OCI-LY1 (cell line): ENCODE measurements at regions not wholly inside any gene's neighbourhood (a gene's known extent, or its start where the extent isn't known, plus 50 kb on each side); places are given as distances from the start of the nearest gene placed in this dataset.

Experiments
- H2AFZ ChIP-seq: fragments of 200-600 bp; sonication (generic), shearing (Covaris generic); 2 replicates; pipeline ENCODE4 v1.6.0; 2014; ENCODE audit warnings: antibody characterized with exemption, mild to moderate bottlenecking, low read length
- H3F3A ChIP-seq: fragments of 200-600 bp; sonication (generic), shearing (Covaris generic); 2 replicates; pipeline ENCODE4 v1.6.0; 2014; ENCODE audit warnings: mild to moderate bottlenecking, antibody characterized with exemption, low read length, moderate library complexity; ENCODE audit not compliant: insufficient read depth
- H3K27ac ChIP-seq: fragments of 200-600 bp; sonication (generic); 2 replicates; pipeline ENCODE4 v1.5.1; 2014; ENCODE audit warnings: low read length, mixed run types, mild to moderate bottlenecking, low read depth; ENCODE audit not compliant: poor library complexity, severe bottlenecking
- H3K27me3 ChIP-seq: fragments of 200-600 bp; sonication (generic); 2 replicates; pipeline ENCODE4 v1.6.0; 2014; ENCODE audit warnings: antibody characterized with exemption, mild to moderate bottlenecking, low read length, moderate library complexity; ENCODE audit not compliant: insufficient read depth
- H3K36me3 ChIP-seq: fragments of 200-600 bp; sonication (generic); 2 replicates; pipeline ENCODE4 v1.6.1; 2014; ENCODE audit warnings: mild to moderate bottlenecking, antibody characterized with exemption, low read length, moderate library complexity, mixed read lengths; ENCODE audit not compliant: insufficient read depth
- H3K4me1 ChIP-seq: fragments of 200-600 bp; sonication (generic); 2 replicates; pipeline ENCODE4 v1.5.1; 2014; ENCODE audit warnings: mild to moderate bottlenecking, low read length, moderate library complexity; ENCODE audit not compliant: insufficient read depth, severe bottlenecking
- H3K4me2 ChIP-seq: fragments of 200-600 bp; sonication (generic), shearing (Covaris generic); 2 replicates; pipeline ENCODE4 v1.6.1; 2014; ENCODE audit warnings: low read length
- H3K4me3 ChIP-seq: fragments of 200-600 bp; sonication (generic); 2 replicates; pipeline ENCODE4 v1.5.1; 2014; ENCODE audit warnings: low read length, low read depth, mild to moderate bottlenecking, mixed read lengths; ENCODE audit not compliant: poor library complexity, severe bottlenecking
- H3K79me2 ChIP-seq: fragments of 200-600 bp; shearing (Covaris generic); 2 replicates; pipeline ENCODE4 v1.6.1; 2016; ENCODE audit warnings: mixed run types, low read length, mixed read lengths; ENCODE audit not compliant: insufficient read depth
- H3K9ac ChIP-seq: fragments of 200-600 bp; sonication (generic), shearing (Covaris generic); 2 replicates; pipeline ENCODE4 v1.6.1; 2014; ENCODE audit warnings: mild to moderate bottlenecking, low read length, mixed read lengths
- H3K9me2 ChIP-seq: fragments of 200-600 bp; sonication (generic), shearing (Covaris generic); 2 replicates; pipeline ENCODE4 v1.6.1; 2014; ENCODE audit warnings: low read depth, mild to moderate bottlenecking, low read length, mixed read lengths
- H3K9me3 ChIP-seq: fragments of 200-600 bp; shearing (Covaris generic); 2 replicates; pipeline ENCODE4 v1.6.1; 2014; ENCODE audit warnings: low read length, mixed read lengths
- H4K20me1 ChIP-seq: fragments of 200-600 bp; sonication (generic), shearing (Covaris generic); 2 replicates; pipeline ENCODE4 v1.6.0; 2016; ENCODE audit warnings: mild to moderate bottlenecking, low read length; ENCODE audit not compliant: insufficient read depth
- CTCF ChIP-seq: fragments of 200-600 bp; sonication (generic), shearing (Covaris generic); IDR thresholded peaks from 2 replicates; pipeline ENCODE4 v1.5.1; 2017; ENCODE audit warnings: mild to moderate bottlenecking, antibody characterized with exemption, low read length, moderate library complexity, mixed read lengths
- EZH2 ChIP-seq: fragments of 200-600 bp; sonication (generic), shearing (Covaris generic); IDR thresholded peaks from 2 replicates; pipeline ENCODE4 v1.8.0; 2017; ENCODE audit warnings: borderline replicate concordance, mixed run types, mild to moderate bottlenecking, antibody characterized with exemption, low read length, moderate library complexity, mixed read lengths

- no peaks in the 10 kb centered on the region for H3F3A ChIP-seq
- no peaks in the 10 kb centered on the region for H3K79me2 ChIP-seq
- H3K27ac ChIP-seq = no peak overlapping the region
- H3K4me3 ChIP-seq = no peak overlapping the region
- no peaks in the 10 kb centered on the region for H3K4me1 ChIP-seq
- no peak overlapping the region for H3K4me2 ChIP-seq
- TF ChIP-seq EZH2 (no peak), CTCF (no peak)
- H3K9me2 ChIP-seq = no peaks in the 10 kb centered on the region
- H2AFZ ChIP-seq = no peak overlapping the region
- no peaks in the 10 kb centered on the region for H3K27me3 ChIP-seq
- H3K9me3 ChIP-seq = no peaks in the 10 kb centered on the region
- H3K9ac ChIP-seq = no peak overlapping the region
- no peaks in the 10 kb centered on the region for H4K20me1 ChIP-seq
- no peaks in the 10 kb centered on the region for H3K36me3 ChIP-seq
Measured at GRCh38 chr17:13835151-13835550, 233.4 kb upstream of the HS3ST3A1 start.

DNA sequence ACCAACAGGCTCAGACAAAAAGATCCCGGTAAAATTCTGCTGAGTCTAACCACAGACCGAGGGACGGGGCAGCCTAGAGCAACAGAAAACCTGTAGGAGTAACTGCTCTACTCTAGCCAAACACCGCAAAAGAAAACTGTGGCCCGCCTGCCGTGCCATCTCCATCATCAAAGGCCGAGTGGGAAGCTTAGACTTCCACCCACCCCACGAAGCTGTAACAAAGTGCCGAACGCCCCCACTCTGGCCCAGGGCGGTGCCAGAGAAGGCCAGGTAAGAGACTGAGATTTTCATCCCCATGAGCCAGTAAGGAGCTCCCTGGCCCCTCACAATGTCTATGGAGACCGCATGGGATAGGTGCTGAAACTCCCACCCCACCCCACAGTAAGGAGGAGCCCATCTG lies 231.9 kb upstream of the COX10 start:
- Histone ChIP-seq H3K9me3 (no peaks in the 10 kb centered on the region), H4K20me1 (no peaks in the 10 kb centered on the region), H3K9me2 (no peaks in the 10 kb centered on the region), H3K27me3 (no peaks in the 10 kb centered on the region), H3K4me1 (no peaks in the 10 kb centered on the region), H3K79me2 (no peaks in the 10 kb centered on the region), H3K4me3 (no peak overlapping the region), H3K4me2 (no peak overlapping the region), H2AFZ (no peak overlapping the region), H3K9ac (no peak overlapping the region), H3K27ac (no peak overlapping the region), H3F3A (no peaks in the 10 kb centered on the region), H3K36me3 (no peaks in the 10 kb centered on the region)
- no peak for TF ChIP-seq EZH2
- no peak for TF ChIP-seq CTCF

- Histone ChIP-seq H3K27me3 (no peaks in the 10 kb centered on the region), H3F3A (no peaks in the 10 kb centered on the region), H3K9me2 (no peaks in the 10 kb centered on the region), H3K9ac (no peak overlapping the region), H3K4me1 (no peaks in the 10 kb centered on the region), H2AFZ (no peak overlapping the region), H4K20me1 (no peaks in the 10 kb centered on the region), H3K36me3 (no peaks in the 10 kb centered on the region), H3K27ac (no peak overlapping the region), H3K9me3 (no peaks in the 10 kb centered on the region), H3K79me2 (no peaks in the 10 kb centered on the region), H3K4me3 (no peak overlapping the region), H3K4me2 (no peak overlapping the region)
- TF ChIP-seq EZH2 = no peak
- no peak for TF ChIP-seq CTCF
Measured at GRCh38 chr17:13840254-13840653, 229.1 kb upstream of the COX10 start.
